Activated T-cell treated with anti-CD3 and anti-CD28 coated beads, Interleukin-2, amount 50 U/mL, for 48 hours (primary cell): ENCODE measurements at regions not wholly inside any gene's neighbourhood (a gene's known extent, or its start where the extent isn't known, plus 50 kb on each side); places are given as distances from the start of the nearest gene placed in this dataset.
A peak's percentile ranks its signal among the peaks of the same experiment; 100 is the strongest.
"Not testable (repeated sequence)": the region's sequence is repeated elsewhere in the genome, so short reads cannot be mapped to it uniquely, and the experiment has no call there.

Experiments
- DNase-seq, 2 experiments: peaks; one replicate each; pipeline ENCODE4 v3.0.0-alpha.2; 2020

DNA sequence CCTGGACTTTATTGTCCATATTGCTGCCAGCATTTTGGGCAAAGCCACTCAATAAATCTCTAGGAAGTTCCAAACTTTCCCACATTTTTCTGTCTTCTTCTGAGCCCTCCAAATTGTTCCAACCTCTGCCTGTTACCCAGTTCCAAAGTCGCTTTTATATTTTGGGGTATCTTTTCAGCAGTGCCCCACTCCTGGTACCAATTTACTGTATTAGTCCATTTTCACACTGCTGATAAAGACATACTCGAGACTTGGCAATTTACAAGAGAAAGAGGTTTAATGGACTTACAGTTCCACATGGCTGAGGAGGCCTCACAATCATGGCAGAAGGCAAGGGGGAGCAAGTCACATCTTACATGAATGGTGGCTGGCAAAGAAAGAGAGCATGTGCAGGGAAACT is 53.4 kb downstream of the AHSP start:
- DNase-seq: not testable (repeated sequence)

DNA sequence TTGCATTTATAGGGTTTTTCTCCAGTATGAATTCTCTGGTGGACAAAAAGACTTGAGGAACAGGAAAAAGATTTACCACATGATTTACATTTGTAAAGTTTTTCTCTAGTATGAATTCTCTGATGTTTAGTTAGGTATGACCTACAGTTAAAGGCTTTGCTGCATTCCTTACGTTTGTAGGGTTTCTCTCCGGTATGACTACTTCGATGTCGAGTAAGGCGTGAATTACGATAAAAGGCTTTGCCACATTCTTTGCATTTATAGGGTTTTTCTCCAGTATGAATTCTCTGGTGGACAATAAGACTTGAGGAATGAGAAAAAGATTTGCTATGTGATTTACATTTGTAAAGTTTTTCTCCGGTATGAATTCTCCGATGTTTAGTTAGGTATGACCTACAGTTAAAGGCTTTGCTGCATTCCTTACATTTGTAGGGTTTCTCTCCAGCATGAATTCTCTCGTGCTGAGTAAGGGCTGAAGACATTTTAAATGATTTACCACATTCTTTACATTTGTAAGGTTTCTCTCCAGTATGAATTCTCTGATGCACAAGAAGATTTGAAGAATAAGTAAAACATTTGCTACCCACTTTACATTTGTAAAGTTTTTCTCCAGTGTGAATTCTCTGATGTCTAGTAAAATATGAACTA is 74.2 kb downstream of the AHSP start:
- not testable (repeated sequence) for DNase-seq

DNA sequence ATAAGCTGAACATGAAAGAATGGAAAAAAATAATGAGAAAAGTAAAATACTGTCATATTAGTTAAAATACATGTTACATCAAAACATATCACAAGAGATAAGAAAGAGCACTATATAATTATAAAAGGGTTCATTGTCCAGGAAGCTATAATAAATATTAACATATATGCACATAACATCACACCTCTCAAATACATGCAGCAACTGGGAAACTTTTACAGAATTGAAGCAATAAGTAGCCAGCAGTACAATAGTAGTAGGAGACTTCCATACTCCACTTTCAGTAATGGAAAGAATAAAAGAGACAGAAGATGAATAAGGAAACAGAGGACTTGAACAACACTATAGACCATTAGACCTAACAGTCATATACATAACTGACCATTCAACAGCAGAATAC is 90.4 kb downstream of the AHSP start:
- DNase-seq: no peak

DNA sequence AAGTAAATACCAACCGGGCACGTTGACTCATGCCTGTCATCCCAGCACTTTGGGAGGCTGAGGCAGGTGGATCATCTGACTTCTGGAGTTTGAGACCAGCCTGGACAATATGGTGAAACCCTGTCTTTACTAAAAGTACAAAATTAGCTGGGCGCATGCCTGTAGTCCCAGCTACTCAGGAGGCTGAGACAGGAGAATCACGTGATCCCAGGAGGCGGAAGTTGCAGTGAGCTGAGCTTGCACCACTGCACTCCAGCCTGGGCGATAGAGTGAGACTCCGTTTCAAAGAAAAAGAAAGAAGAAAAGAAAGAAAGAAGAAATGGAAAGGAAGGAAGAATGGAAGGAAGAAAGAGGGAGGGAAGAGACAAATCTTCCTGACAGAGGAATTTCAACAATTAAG is 108.7 kb downstream of the AHSP start:
- DNase-seq: no peak

DNA sequence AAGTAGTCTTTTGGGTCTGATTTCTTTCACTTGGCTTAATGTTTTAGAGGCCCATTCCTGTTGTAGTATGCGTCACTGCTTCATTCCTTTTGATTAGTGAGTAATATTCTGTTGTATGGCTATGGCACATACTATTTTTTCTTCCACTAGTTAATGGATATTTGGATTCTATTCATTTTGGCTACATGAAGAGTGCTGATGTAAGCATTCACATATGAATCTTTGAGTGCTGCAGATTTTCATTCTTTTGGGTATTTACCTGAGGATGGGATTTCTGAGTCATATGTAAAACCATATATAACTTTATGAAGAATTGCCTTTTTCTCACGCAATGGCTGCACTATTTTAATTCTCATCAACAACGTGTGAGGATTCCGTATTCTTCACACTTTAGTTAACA is 113.6 kb downstream of the AHSP start:
- DNase-seq: no peak

DNA sequence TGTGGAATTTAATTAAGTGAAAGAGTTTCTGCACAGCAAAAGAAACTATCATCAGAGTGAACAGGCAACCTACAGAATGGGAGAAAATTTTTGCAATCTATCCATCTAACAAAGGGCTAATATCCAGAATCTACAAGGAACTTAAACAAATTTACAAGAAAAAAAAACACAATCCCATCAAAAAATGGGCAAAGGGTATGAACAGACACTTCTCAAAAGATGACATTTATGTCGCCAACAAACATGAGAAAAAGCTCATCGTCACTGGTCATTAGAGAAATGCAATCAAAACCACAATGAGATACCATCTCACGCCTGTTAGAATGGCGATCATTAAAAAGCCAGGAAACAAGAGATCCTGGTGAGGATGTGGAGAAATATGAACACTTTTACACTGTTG is 128.0 kb downstream of the AHSP start:
- not testable (repeated sequence) for DNase-seq

DNA sequence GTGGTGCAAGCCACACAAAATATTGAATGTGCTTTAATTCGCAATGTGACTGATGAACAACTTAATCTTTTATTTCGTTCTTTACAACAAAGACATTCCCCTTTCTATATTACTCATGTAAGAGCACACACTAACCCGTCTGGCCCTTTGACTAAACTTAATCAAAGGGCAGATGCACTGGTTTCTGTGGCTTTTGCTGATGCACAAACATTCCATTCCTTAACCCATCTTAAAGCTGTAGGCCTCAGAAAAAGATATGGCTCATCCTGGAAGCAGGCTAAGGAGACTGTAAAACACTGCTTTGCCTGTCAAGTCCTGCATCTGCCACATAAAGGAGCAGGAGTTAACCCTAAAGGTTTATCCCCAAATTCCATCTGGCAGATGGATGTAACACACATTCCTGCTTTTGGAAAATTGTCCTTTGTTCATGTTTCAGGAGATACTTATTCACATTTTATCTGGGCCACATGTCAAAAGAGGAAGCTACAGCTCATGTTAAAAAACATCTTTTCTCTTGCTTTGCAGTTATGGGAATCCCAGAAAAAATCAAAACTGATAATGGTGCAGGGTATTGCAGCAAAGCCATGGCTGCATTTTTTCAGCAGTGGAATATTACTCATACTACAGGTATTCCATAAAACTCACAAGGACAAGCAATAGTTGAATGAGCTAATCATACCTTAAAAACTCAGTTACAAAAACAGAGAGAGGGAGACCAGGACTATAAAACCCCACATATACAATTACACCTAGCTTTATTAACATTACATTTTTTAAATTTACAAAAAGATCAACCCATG is 137.2 kb downstream of the AHSP start:
- no peak for DNase-seq

DNA sequence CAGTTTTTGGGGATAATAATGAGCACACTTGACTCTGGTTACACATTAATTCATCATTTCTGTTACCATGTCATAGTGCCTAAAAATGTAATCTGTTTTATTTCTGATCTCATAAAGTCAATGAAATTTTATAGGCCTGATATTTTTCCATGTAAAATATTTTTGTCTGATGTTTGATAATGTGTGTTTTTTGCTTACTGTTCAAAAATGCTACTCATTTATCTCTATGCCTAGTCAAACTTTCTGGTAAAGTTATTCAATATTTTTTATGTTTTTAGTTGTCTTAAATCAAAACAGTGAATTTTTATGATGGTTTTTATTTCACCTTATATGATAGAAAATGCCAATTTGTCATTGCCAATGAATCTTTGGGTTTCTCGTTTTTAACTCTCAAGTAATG is 147.0 kb downstream of the AHSP start:
- DNase-seq: no peak

DNA sequence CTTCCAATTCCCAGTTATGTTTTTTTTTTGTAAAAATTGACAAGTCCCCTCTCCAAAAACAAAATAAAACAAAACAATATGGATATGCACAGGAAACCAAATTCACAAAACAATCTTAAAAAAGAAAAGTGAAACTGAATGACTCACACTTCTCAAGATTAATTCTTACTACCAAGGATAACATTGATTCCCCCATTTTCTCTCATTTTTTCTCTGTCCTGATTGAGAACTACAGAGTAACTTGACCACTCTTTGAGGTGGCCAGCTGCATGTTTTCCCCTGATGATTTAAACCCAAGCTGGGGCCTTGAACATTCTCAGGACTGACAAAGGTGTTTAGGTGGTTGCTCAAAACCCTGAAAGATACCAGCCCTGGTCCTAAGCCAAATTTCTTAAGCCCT is 149.0 kb downstream of the AHSP start:
- DNase-seq: no peak

DNA sequence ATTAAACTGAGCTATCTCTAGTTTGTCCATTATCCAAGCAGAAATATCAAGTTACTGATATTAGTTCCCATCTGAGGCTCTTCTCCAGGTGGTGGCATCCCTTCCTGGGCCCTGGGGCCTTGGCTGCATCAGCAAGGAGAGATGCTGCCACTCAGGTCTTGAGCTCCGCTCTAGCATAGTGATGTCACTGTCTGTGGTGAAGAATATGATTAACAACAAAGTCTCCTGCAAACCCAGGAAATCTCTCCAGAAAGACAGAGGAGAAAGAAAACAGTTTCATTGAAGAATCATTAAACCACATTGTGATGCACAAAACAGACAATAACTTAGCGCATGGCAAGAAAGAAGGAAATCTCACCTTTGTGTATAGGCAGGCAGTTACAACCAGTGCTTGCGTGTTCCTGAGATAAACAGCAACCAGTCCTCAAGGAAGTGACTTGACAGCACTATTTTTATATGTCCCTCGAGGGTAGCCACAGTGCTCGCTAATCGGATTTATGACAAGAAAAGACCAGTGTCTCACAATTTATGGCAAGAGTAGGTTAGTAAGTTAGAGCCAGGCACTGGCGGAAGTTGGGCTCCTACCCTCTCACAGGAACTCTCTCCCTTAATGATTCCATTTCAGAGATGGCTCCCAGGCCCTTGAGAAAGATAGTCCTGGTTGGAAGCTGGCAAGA is 151.1 kb downstream of the AHSP start:
- no peak for DNase-seq

DNA sequence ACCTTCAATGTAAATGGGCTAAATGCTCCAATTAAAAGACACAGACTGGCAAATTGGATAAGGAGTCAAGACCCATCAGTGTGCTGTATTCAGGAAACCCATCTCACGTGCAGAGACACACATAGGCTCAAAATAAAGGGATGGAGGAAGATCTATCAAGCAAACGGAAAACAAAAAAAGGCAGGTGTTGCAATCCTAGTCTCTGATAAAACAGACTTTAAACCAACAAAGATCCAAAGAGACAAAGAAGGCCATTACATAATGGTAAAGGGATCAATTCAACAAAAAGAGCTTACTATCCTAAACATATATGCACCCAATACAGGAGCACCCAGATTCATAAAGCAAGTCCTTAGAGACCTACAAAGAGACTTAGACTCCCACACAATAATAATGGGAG is 161.6 kb downstream of the AHSP start:
- DNase-seq: not testable (repeated sequence)

DNA sequence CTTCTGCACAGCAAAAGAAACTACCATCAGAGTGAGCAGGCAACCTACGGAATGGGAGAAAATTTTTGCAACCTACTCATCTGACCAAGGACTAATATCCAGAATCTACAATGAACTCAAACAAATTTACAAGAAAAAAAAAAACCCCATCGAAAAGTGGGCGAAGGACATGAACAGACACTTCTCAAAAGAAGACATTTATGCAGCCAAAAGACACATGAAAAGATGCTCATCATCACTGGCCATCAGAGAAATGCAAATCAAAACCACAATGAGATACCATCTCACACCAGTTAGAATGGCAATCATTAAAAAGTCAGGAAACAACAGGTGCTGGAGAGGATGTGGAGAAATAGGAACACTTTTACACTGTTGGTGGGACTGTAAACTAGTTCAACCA is 164.6 kb downstream of the AHSP start:
- not testable (repeated sequence) for DNase-seq

DNA sequence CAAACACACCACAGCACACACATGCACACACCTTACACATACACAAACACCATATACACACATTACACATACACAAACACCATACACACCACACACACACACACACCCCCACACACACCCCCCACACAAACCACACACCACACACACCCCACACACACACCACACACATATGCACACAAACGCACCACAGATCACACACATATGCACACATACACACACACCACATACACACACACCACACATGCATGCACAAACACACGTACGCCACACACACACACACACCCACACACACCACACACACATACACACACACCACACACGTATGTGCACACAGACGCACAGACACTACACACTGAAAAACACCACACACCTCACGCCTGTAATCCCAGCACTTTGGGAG is 166.0 kb downstream of the AHSP start:
- DNase-seq: no peak

DNA sequence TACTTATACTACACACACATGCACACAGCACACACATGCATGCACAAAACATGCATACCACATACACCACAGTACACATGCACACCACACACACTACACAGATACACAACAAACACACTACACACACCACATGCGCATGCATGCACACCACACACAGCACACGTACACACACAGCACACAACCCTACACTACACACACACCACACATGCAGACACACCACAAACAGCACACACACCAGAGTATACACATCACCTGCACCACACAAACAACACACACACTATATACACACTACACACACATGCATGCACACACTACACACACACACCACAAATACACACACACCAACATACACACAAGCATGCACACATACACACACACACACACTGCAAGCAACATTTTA is 166.8 kb downstream of the AHSP start:
- no peak for DNase-seq

DNA sequence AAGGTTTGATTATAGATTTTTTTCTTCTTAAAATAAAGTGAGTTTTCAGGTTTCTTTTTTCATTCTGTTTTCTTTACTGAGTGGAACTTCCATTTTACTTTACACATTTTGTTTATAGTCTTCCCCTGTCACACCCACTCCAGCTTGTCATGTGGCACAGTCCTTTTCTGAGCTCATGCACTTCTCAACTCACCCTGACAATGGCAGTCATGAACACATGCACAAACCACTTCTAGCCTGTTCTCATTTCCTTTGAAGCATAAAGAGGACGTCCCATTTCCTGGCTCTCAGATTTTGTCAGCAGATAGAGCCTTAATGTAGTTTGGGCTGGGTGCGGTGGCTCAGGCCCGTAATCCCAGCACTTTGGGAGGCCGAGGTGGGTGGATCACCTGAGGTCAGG is 168.0 kb downstream of the AHSP start:
- DNase-seq: peak in 1 of 2 experiments; percentile 31

DNA sequence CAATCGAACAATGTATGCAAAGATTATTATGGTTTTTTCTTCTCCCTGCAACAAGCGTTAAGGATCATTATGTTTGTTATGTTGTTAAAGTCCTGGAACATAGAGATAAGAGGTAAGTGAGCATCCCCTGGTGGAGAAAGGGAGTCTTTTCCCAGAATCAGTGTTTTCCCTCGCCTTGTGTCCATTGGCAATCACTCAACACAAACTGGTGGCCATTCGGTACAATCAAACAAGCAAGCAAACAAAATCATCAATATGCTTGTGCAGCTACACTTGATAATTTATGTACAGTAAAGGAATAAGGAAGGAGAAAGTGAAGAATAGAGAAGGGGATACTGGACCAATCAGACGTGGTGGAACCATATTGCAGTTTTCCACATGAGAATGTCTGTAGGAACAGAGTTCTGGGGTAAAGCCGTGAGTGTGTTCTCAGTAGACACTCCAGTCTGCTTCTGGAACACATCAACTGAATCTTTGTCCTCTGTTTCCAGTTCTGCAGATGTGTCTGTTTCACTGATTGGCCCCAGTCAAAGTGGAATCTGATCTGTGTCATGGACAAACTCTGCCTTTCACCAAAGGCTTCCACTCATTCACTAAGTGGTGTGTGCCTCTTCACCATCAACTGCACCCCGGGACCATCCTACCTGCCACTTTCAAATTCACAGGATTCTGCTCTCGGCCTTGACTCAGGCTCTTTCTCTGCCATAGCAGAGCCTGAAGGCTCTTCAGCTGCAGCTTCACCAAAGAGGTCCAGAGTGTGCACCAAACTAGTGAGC is 169.5 kb downstream of the AHSP start:
- DNase-seq: no peak

DNA sequence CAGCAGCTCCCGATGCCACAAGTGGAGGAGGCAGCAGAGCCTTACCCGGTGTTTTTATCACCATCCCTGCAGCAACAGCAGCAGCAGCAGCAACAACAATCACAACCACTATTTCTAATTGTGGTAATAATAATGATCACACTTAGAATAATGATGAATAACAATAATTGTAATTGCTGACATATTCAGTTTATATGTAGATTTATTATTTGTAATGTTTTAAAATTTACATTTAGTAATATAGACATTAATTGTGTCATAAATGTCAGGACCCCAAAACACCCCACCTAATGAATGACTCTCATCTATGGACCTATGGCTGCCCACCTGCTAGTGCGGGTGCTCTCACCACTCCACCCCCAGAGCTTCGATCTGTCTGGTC is 170.0 kb downstream of the AHSP start:
- no peak for DNase-seq

DNA sequence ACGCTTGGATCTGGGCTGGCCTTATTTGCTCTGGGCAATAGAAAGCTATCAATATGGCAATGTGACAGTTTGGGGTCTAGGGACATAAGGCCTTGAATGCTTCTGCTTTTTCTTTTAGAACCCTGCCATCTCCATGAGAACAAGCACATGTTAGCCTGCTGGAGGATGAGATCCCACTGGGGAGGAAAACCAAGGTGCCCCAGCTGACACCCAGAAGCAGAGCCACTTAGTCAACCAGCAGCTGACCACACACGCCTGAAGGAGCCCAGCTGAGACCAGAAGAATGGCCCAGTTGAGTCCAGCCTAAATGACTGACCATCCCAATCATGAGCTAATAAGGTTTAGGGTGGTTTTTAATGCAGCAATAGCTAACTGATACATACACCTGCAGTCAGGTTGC is 171.2 kb downstream of the AHSP start:
- DNase-seq: no peak

DNA sequence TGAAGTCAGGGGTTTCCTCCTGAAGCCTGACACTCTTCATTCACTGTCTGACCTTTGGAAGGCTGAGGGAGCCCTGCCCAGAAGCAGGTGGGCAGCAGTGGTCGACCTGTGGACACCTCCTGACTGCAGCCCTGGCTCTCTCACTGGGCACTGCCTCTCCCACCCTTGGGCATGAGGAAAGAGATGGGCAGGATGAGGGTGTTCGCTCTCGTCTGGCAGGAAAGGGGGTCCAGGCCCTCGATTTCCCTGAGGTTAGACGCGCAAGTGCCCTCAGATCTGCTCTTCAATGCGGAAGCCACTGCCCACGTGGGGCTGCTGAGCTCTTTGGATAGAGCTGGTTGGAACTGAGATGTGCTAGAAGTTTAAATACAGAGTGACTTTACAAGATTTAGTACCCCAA is 171.9 kb downstream of the AHSP start:
- no peak for DNase-seq

DNA sequence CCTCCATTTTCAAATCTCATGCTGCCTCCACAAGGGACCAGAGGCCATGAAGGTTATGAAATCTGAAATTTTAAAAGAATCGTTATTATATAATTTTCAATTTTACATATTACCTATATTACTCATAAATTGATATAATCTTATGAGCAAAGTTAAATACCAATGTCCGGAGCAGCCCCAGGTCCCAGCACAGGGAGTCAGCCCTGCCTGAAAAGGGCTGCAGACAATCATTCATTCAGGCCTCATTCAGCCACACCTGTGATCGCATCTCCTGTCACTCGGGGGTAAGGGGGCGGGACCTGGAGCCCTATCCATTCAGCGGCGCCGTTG is 172.5 kb downstream of the AHSP start:
- no peak for DNase-seq

DNA sequence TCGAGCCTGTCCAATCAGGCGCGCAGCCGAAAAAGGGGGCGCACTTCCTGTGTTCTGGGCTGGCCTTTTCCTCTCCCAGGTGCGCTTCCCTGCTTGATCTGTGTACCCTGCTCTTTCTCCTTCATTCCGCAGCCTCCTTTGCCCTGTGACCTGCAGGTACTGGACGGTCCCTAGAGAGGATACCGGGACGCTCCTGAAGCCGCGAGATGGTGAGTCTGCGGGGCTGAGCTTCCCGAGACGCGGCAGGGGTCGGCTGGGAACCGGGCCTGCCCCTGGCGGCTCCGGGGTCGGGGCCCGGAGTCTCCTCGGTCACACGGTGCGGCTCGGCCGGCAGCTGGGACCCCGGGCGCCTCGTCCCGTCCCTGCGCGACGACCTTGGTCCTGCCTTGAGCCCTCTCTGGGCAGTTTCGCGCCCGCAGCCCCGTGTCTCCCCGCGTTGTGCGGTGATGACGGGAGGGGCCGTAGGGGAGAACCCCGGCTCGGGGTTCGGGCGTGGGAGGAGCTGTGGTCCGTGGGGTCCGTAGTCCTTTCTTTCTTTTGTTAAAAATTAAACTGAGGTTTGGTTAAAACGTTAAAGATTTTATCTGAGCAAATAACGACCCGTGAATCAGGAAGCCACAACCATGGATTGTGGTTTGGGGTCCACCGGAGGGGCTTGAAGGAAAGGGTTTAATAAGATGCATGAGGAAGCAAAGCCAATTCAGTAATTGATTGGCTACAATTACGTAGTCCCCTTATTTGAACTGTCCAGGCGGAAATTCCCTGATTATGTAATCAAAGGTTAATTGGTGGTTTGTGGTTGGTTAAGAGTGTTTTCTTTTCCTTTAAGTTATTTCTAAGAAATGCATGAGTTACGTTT is 172.8 kb upstream of the ZNF267 start:
- DNase-seq: peak; percentile 89 to 91

DNA sequence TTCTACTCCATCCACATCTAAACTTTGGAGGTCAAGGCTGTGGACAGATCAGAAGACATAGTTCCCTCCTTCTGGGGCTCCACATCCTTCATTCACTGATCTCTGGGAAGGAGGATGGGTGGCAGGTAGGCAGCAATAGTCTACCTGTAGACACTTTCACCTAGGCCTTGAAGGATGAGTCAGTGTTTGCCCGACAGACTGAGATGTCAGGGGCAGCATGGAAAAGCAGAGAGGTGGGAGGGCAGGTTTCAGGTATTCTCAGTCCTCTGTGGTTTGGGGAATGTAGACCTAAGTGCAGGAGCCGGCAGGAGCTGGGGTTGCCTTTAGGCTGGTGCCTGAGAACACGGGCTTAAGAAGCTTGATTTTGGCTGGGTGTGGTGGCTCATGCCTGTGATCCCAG is 171.9 kb upstream of the ZNF267 start:
- DNase-seq: no peak

DNA sequence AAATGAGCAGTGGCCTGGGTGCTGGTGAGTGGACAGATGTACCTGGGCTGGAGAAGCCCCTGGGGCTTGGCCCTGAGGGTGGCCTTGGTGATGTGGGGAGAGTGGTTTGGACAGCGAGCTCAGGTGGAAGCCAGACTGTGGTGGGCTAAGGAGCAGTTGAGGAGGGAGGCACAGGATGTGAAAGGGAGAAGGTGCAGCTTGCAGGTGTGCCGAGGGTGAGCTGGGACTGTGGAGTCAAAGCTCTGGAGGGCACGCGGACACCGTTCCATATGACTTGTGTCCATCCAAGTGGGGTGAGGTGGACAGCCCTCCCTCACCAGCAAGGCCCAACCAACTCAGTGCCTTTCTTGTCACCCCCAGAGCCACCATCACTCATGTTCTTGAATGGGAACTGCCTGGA is 170.8 kb upstream of the ZNF267 start:
- no peak for DNase-seq
